Ascending aorta (tissue), 2 donors: ENCODE measurements at regions not wholly inside any gene's neighbourhood (a gene's known extent, or its start where the extent isn't known, plus 50 kb on each side); places are given as distances from the start of the nearest gene placed in this dataset.

Source experiments
- DNase-seq, 2 donors: peaks; one replicate each; pipeline ENCODE4 v3.0.0-alpha.2; 2019; ENCODE audit warnings: low spot score in 2 of 2
- H3K27ac ChIP-seq, 2 donors: fragments of 200-600 bp; sonication (generic); one replicate each; pipeline ENCODE4 v1.5.1; 2016 to 2017; ENCODE audit warnings: mild to moderate bottlenecking in 1 of 2
- H3K27me3 ChIP-seq: fragments of 200-600 bp; sonication (generic); one replicate; pipeline ENCODE4 v1.5.1; 2017
- H3K36me3 ChIP-seq, 2 donors: fragments of 200-600 bp; sonication (generic); one replicate each; pipeline ENCODE4 v1.5.1; 2016
- H3K4me1 ChIP-seq, 2 donors: fragments of 200-600 bp; sonication (generic); one replicate each; pipeline ENCODE4 v1.5.1; 2016 to 2017; ENCODE audit warnings: mild to moderate bottlenecking in 1 of 2
- H3K4me3 ChIP-seq, 2 donors: fragments of 200-600 bp; sonication (generic); one replicate each; pipeline ENCODE4 v1.5.1; 2016 to 2017; ENCODE audit warnings: mild to moderate bottlenecking in 1 of 2
- H3K9me3 ChIP-seq, 2 donors: fragments of 200-600 bp; sonication (generic); one replicate each; pipeline ENCODE4 v1.5.1; 2016
- intact Hi-C: fragments of 100-400 bp; cut with DNase I; formaldehyde crosslinking; loops from one replicate; pipeline ENCODE4 v1.15.1; 2023
- TF ChIP-seq, protein P1 (sequence below), 3 experiments: fragments of 200-600 bp in 2 of 3; fragments of 450-650 bp in 1 of 3; sonication (generic) in 2 of 3; IDR thresholded peaks; one replicate each; pipeline ENCODE4 v1.5.1; 2016 to 2019; ENCODE audit warnings: antibody characterized with exemption in 3 of 3, mild to moderate bottlenecking in 1 of 3, moderate library complexity in 1 of 3

- Histone ChIP-seq H3K4me3 (no peak overlapping the region), H3K27me3 (no peaks in the 10 kb centered on the region), H3K27ac (no peak overlapping the region), H3K36me3 (no peaks in the 10 kb centered on the region), H3K4me1 (peaks cover 0 to 3% of the 10 kb centered on the region in 2 donors), H3K9me3 (no peaks in the 10 kb centered on the region)
- intact Hi-C loops: no loop called here
- TF ChIP-seq, protein P1, sequence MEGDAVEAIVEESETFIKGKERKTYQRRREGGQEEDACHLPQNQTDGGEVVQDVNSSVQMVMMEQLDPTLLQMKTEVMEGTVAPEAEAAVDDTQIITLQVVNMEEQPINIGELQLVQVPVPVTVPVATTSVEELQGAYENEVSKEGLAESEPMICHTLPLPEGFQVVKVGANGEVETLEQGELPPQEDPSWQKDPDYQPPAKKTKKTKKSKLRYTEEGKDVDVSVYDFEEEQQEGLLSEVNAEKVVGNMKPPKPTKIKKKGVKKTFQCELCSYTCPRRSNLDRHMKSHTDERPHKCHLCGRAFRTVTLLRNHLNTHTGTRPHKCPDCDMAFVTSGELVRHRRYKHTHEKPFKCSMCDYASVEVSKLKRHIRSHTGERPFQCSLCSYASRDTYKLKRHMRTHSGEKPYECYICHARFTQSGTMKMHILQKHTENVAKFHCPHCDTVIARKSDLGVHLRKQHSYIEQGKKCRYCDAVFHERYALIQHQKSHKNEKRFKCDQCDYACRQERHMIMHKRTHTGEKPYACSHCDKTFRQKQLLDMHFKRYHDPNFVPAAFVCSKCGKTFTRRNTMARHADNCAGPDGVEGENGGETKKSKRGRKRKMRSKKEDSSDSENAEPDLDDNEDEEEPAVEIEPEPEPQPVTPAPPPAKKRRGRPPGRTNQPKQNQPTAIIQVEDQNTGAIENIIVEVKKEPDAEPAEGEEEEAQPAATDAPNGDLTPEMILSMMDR (IDR thresholded peaks at IDR 0.05): no peak
- no peak for DNase-seq
These were observed 181.8 kb upstream of the MCHR2 start for GRCh38 chr6:100175814-100176310.

DNA sequence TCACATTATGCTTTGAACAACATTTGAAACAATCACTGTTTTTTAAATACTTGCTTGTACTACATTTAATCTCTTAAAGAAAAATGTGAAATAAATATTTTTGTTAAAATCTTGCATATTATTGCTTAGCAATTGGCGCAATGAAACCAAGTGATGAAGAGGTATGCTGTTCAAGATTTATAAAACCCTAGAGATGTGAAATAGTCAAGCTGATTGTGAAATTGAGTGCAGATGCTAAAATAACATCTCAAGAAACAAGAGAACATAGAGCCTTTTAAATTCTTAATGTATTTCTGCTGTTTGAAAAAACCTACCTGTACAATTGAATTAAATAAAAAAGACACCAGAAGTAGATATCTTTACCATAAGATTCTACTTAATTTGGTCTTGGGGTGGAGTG, 179.2 kb upstream of the MCHR2 start:
- DNase-seq: no peak
- H3K27me3 ChIP-seq: no peaks in the 10 kb centered on the region
- intact Hi-C loops: no loop called here
- TF ChIP-seq, protein P1 (IDR thresholded peaks at IDR 0.05): no peak
- H3K4me3 ChIP-seq: no peak overlapping the region
- H3K27ac ChIP-seq: no peak overlapping the region
- peaks cover 0 to 3% of the 10 kb centered on the region in 2 donors for H3K4me1 ChIP-seq
- H3K36me3 ChIP-seq: no peaks in the 10 kb centered on the region
- no peaks in the 10 kb centered on the region for H3K9me3 ChIP-seq

DNA sequence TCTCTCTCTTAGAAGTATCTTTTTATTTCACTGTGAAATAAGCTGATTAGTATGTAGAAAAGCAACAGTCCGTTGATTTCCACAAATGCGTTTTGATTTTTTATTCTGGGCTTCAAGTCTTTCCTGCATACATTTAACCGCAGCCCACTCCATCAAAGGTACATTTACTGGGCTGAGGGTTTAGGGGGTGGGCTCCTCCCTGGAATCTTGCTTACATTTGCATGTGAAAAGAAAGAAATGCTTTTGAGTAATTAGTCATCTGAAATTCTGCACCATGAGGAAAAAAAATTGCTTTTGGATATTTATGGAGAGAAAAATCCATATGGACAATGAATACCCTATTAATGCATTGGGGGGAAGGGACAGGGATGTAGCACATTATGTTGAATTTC, 178.3 kb upstream of the MCHR2 start:
- peaks cover 0 to 3% of the 10 kb centered on the region in 2 donors for H3K4me1 ChIP-seq
- H3K27me3 ChIP-seq: no peaks in the 10 kb centered on the region
- H3K4me3 ChIP-seq: no peak overlapping the region
- no peak for DNase-seq
- H3K9me3 ChIP-seq: no peaks in the 10 kb centered on the region
- H3K36me3 ChIP-seq: no peaks in the 10 kb centered on the region
- TF ChIP-seq, protein P1 (IDR thresholded peaks at IDR 0.05): no peak
- no peak overlapping the region for H3K27ac ChIP-seq
- intact Hi-C loops: no loop called here

DNA sequence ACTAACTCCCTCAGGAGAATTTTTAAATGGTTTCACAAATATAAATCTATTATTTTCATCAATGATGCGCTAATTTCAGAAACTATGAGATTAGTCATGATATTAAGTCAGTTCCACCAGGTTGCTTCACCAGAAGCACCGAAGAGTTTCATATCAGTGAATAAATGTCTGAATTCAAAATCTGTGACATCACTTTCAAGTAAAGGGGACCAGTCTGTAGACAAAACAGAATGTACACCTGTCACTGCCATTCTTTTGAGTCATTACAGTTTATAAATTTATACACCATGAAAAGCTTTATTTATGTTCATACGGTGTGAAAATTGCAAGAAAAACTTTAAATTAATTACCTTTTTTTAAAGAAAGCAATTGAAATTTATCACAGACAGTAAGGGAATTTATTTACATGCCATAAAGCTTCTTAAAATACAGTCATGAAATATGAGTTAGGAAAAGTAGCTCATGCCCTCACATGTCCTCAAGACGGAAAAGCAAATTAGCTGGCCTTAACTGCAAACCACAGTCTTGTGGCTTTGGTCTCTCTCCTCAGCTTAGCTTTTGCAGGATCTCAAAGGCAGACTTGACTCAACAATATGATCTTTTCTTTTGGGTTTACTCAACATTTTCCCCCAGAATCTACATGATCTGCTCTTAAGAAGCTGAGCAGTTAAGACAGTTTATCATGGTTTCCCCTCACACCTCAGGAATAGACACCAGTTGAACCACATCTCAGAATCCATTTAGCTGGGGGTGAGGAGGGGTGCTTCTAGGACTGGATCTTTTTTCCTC, 177.7 kb upstream of the MCHR2 start:
- DNase-seq: no peak
- Histone ChIP-seq H3K9me3 (no peaks in the 10 kb centered on the region), H3K4me3 (no peak overlapping the region), H3K27ac (no peak overlapping the region), H3K27me3 (no peaks in the 10 kb centered on the region), H3K36me3 (no peaks in the 10 kb centered on the region), H3K4me1 (peaks cover 0 to 3% of the 10 kb centered on the region in 2 donors)
- intact Hi-C loops: no loop called here
- TF ChIP-seq, protein P1 (IDR thresholded peaks at IDR 0.05): no peak

DNA sequence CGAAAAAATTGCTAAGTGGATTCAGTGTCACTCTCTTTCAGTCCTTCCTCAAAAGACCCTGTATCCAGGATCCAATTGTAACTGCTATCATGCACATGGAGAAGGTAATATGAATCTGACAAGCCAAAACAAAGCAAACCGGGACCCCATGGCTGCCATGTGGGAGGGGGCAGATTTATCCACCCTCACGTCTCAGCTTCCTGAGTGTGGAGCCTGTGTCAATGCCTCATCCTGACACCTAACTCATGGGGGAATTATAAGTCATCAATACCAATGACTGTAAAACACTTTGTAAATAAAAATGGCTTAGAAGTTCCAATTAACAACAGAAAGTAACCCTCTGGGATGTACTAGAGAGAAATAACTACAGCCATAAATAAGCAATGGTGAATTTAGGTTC, 174.1 kb upstream of the MCHR2 start:
- Histone ChIP-seq H3K4me1 (no peaks in the 10 kb centered on the region), H3K36me3 (no peaks in the 10 kb centered on the region), H3K27ac (no peak overlapping the region), H3K4me3 (no peak overlapping the region), H3K9me3 (no peaks in the 10 kb centered on the region), H3K27me3 (no peaks in the 10 kb centered on the region)
- TF ChIP-seq, protein P1 (IDR thresholded peaks at IDR 0.05): no peak
- no peak for DNase-seq
- intact Hi-C loops: no loop called here
